Astrocyte (in vitro differentiated cells and primary cell): ENCODE measurements at regions not wholly inside any gene's neighbourhood (a gene's known extent, or its start where the extent isn't known, plus 50 kb on each side); places are given as distances from the start of the nearest gene placed in this dataset.

Source experiments
- DNase-seq: peaks from one replicate; pipeline ENCODE4 v3.0.0-alpha.2; 2010; ENCODE audit warnings: low read depth
- FAIRE-seq: peaks from 2 replicates; lab custom pipeline; 2011; peaks lifted over from hg19 to GRCh38; lab: Jason Lieb, UNC
- H2AFZ ChIP-seq: 2 replicates; pipeline ENCODE4 v1.6.0; 2012; ENCODE audit warnings: low read depth, low read length, inconsistent platforms
- H3K27ac ChIP-seq: 2 replicates; pipeline ENCODE4 v1.5.1; 2011; ENCODE audit warnings: low read depth, low read length, inconsistent platforms
- H3K27me3 ChIP-seq: 2 replicates; pipeline ENCODE4 v1.6.0; 2011; ENCODE audit warnings: low read length, inconsistent platforms; ENCODE audit not compliant: insufficient read depth
- H3K36me3 ChIP-seq: 2 replicates; pipeline ENCODE4 v1.5.1; 2011; ENCODE audit warnings: low read length, inconsistent platforms; ENCODE audit not compliant: insufficient read depth
- H3K4me1 ChIP-seq: 2 replicates; pipeline ENCODE4 v1.5.1; 2011; ENCODE audit warnings: low read length, inconsistent platforms; ENCODE audit not compliant: insufficient read depth
- H3K4me2 ChIP-seq: 2 replicates; pipeline ENCODE4 v1.6.0; 2012; ENCODE audit warnings: low read length, inconsistent platforms
- H3K4me3 ChIP-seq: 2 replicates; pipeline ENCODE4 v1.5.1; 2011; ENCODE audit warnings: low read depth, mild to moderate bottlenecking, low read length, inconsistent platforms; ENCODE audit not compliant: insufficient read depth
- H3K79me2 ChIP-seq: 2 replicates; pipeline ENCODE4 v1.6.0; 2012; ENCODE audit warnings: mild to moderate bottlenecking, low read length, inconsistent platforms; ENCODE audit not compliant: insufficient read depth
- H3K9ac ChIP-seq: 2 replicates; pipeline ENCODE4 v1.6.0; 2012; ENCODE audit warnings: mild to moderate bottlenecking, low read length, inconsistent platforms
- H3K9me3 ChIP-seq: 2 replicates; pipeline ENCODE4 v1.5.1; 2012; ENCODE audit warnings: low read depth, mild to moderate bottlenecking, low read length, inconsistent platforms; ENCODE audit not compliant: insufficient read depth
- H4K20me1 ChIP-seq: 2 replicates; pipeline ENCODE4 v1.6.0; 2012; ENCODE audit warnings: low read length, inconsistent platforms; ENCODE audit not compliant: insufficient read depth
- H3K27ac Mint-ChIP-seq: one replicate; pipeline ENCODE4 v1.8.0; 2021; ENCODE audit warnings: mild to moderate bottlenecking, mixed read lengths; ENCODE audit not compliant: unreplicated experiment
- H3K27me3 Mint-ChIP-seq: one replicate; pipeline ENCODE4 v1.8.0; 2021; ENCODE audit warnings: low read depth, mixed read lengths; ENCODE audit not compliant: unreplicated experiment
- H3K36me3 Mint-ChIP-seq: one replicate; pipeline ENCODE4 v1.8.0; 2021; ENCODE audit warnings: low read depth, mixed read lengths; ENCODE audit not compliant: unreplicated experiment
- H3K4me1 Mint-ChIP-seq: one replicate; pipeline ENCODE4 v1.8.0; 2021; ENCODE audit warnings: low read depth, mixed read lengths; ENCODE audit not compliant: unreplicated experiment
- H3K4me3 Mint-ChIP-seq: one replicate; pipeline ENCODE4 v1.8.0; 2021; ENCODE audit warnings: mild to moderate bottlenecking, moderate library complexity, mixed read lengths; ENCODE audit not compliant: unreplicated experiment
- H3K9me3 Mint-ChIP-seq: one replicate; pipeline ENCODE4 v1.8.0; 2021; ENCODE audit warnings: mild to moderate bottlenecking, mixed read lengths; ENCODE audit not compliant: unreplicated experiment
- EZH2 ChIP-seq: IDR thresholded peaks from 2 replicates; pipeline ENCODE4 v1.6.1; 2012; ENCODE audit warnings: mild to moderate bottlenecking, low read length, inconsistent platforms; ENCODE audit not compliant: insufficient read depth
- TF ChIP-seq, protein P1 (sequence below): IDR thresholded peaks from 2 replicates; pipeline ENCODE4 v1.5.1; 2011; ENCODE audit warnings: low read depth, mild to moderate bottlenecking, inconsistent platforms, low read length, moderate library complexity; ENCODE audit not compliant: insufficient read depth

DNA sequence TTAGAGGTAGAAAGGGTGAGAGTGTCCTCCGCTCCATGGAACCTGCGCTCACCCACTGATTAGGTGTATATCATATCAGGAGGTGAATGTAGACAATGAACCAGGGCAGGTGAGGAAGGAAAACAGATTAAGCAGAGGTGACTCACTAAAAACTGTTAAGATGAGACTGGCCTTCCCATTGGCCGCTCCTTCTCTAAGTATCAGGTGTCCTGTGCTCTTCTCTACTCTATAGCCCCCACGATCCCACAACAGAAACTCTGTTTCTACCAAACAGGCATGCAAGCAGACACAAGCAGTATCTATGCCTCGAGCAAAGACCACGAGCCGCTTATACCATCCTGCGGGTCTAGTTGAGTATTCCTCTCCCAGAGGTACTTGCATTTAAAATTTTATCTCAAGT, 103.1 kb downstream of the SNX19 start:
- H3K27me3 Mint-ChIP-seq, result peaks cover 39% of the 10 kb centered on the region
- H3K36me3 Mint-ChIP-seq, result no peaks in the 10 kb centered on the region
- peaks cover 8% of the 10 kb centered on the region for H3K4me1 Mint-ChIP-seq
- H3K27ac ChIP-seq, result no peak overlapping the region
- DNase-seq, result no peak
- H3K79me2 ChIP-seq, result no peaks in the 10 kb centered on the region
- H3K9me3 Mint-ChIP-seq, result peaks cover 2% of the 10 kb centered on the region
- no peak overlapping the region for H3K27ac Mint-ChIP-seq
- H3K4me3 ChIP-seq, result no peak overlapping the region
- no peak overlapping the region for H2AFZ ChIP-seq
- no peaks in the 10 kb centered on the region for H3K27me3 ChIP-seq
- FAIRE-seq, result no peak
- H3K9ac ChIP-seq, result no peak overlapping the region
- TF ChIP-seq, protein P1, sequence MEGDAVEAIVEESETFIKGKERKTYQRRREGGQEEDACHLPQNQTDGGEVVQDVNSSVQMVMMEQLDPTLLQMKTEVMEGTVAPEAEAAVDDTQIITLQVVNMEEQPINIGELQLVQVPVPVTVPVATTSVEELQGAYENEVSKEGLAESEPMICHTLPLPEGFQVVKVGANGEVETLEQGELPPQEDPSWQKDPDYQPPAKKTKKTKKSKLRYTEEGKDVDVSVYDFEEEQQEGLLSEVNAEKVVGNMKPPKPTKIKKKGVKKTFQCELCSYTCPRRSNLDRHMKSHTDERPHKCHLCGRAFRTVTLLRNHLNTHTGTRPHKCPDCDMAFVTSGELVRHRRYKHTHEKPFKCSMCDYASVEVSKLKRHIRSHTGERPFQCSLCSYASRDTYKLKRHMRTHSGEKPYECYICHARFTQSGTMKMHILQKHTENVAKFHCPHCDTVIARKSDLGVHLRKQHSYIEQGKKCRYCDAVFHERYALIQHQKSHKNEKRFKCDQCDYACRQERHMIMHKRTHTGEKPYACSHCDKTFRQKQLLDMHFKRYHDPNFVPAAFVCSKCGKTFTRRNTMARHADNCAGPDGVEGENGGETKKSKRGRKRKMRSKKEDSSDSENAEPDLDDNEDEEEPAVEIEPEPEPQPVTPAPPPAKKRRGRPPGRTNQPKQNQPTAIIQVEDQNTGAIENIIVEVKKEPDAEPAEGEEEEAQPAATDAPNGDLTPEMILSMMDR, result no peak
- no peak for TF ChIP-seq EZH2
- no peak overlapping the region for H3K4me2 ChIP-seq
- no peaks in the 10 kb centered on the region for H4K20me1 ChIP-seq
- no peaks in the 10 kb centered on the region for H3K36me3 ChIP-seq
- no peaks in the 10 kb centered on the region for H3K9me3 ChIP-seq
- no peaks in the 10 kb centered on the region for H3K4me1 ChIP-seq
- no peak overlapping the region for H3K4me3 Mint-ChIP-seq

GRCh38 chr11:130813638-130814037, 102.6 kb downstream of the SNX19 start:
- no peak overlapping the region for H3K27ac Mint-ChIP-seq
- no peak overlapping the region for H3K4me3 ChIP-seq
- no peaks in the 10 kb centered on the region for H3K27me3 ChIP-seq
- no peaks in the 10 kb centered on the region for H3K9me3 ChIP-seq
- no peak overlapping the region for H2AFZ ChIP-seq
- H3K4me2 ChIP-seq, result no peak overlapping the region
- no peak for FAIRE-seq
- no peaks in the 10 kb centered on the region for H3K4me1 ChIP-seq
- no peaks in the 10 kb centered on the region for H3K79me2 ChIP-seq
- H3K27ac ChIP-seq, result no peak overlapping the region
- H3K27me3 Mint-ChIP-seq, result peaks cover 39% of the 10 kb centered on the region
- TF ChIP-seq, protein P1, result no peak
- TF ChIP-seq EZH2, result no peak
- peaks cover 8% of the 10 kb centered on the region for H3K4me1 Mint-ChIP-seq
- H3K9ac ChIP-seq, result no peak overlapping the region
- peaks cover 2% of the 10 kb centered on the region for H3K9me3 Mint-ChIP-seq
- no peaks in the 10 kb centered on the region for H3K36me3 Mint-ChIP-seq
- H3K36me3 ChIP-seq, result no peaks in the 10 kb centered on the region
- H3K4me3 Mint-ChIP-seq, result no peak overlapping the region
- peak; percentile 42 for DNase-seq
- no peaks in the 10 kb centered on the region for H4K20me1 ChIP-seq

DNA sequence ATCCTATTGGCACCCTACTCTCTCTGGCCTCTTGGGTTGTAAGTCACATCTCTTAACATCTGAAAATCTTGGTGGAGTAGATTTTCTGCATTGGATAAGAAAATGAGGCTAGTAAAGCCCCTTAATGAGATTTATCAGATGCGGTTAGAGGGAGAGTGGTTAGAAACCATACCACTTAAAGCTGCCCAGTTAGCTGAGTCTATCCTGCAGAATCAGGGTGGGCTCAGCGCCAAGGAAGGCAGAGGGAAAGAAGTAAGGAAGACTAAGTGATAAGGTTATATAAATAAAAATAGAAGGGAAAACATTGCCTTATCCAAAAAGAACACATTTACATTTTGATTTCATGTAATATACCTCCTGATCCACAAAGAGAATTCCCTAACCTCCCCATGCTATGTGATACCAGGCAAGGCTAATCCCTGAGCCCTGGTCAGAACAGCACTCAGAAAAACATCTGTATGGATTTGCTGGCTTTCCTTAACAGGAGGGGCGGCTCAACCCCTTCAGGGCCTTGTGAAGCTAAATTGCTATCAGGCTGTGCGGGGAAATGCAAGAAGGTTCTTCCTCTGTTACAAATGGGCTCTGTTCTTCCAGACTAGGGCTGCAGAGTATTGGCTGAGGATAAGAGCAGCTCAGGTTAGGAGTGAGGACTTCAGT, 101.7 kb downstream of the SNX19 start:
- no peaks in the 10 kb centered on the region for H3K79me2 ChIP-seq
- H3K9me3 ChIP-seq, result no peaks in the 10 kb centered on the region
- peaks cover 8% of the 10 kb centered on the region for H3K4me1 Mint-ChIP-seq
- no peak overlapping the region for H3K9ac ChIP-seq
- FAIRE-seq (no peak), DNase-seq (no peak)
- TF ChIP-seq, protein P1, result no peak
- no peak for TF ChIP-seq EZH2
- H3K9me3 Mint-ChIP-seq, result peaks cover 2% of the 10 kb centered on the region
- H3K36me3 ChIP-seq, result no peaks in the 10 kb centered on the region
- H3K27ac Mint-ChIP-seq, result no peak overlapping the region
- H4K20me1 ChIP-seq, result no peaks in the 10 kb centered on the region
- H3K4me3 Mint-ChIP-seq, result no peak overlapping the region
- H3K27me3 Mint-ChIP-seq, result peaks cover 40% of the 10 kb centered on the region
- H3K27me3 ChIP-seq, result no peaks in the 10 kb centered on the region
- no peaks in the 10 kb centered on the region for H3K4me1 ChIP-seq
- H3K4me2 ChIP-seq, result no peak overlapping the region
- H3K27ac ChIP-seq, result no peak overlapping the region
- no peak overlapping the region for H3K4me3 ChIP-seq
- no peak overlapping the region for H2AFZ ChIP-seq
- no peaks in the 10 kb centered on the region for H3K36me3 Mint-ChIP-seq
